NCI-H82 (cell line): ENCODE measurements at regions not wholly inside any gene's neighbourhood (a gene's known extent, or its start where the extent isn't known, plus 50 kb on each side); places are given as distances from the start of the nearest gene placed in this dataset.

Source experiments
- DNase-seq: peaks from one replicate; lab custom pipeline; 2025; lab: John Stamatoyannopoulos, UW

DNA sequence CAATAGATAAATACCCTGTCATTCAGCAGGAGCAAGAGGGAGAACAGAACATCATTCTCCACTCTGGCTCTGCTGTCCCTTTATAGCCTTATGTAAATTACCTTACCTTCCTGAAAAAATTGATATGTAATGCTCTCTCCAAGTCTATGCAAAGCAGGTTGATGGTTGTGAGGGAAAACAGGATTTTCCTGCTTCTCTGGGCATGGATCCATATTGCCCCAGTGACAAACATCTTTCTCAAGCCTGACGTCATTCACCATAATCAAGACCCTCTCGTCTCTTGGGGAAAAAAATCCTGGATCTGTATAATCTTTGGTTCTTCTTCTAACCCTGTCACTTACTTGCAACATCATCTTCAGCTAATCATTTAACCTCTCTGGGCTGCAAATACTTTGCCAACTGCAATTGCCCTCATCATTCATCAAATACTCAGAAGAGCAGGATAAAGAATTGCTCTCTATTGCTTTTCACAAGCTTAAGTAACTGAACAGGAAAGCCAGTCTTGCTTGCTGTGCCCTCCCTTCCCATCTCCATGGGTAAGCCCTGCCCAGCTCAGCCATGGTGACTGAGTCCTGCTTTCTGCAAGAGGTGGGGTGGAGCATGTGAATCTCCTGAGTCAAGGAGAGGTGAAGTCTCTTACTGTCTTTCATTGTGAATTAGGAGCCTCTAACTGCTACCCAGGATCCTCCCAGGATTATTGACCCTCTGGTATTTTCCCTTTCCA lies 123.7 kb upstream of the KLF7 start:
- DNase-seq, result no peak

DNA sequence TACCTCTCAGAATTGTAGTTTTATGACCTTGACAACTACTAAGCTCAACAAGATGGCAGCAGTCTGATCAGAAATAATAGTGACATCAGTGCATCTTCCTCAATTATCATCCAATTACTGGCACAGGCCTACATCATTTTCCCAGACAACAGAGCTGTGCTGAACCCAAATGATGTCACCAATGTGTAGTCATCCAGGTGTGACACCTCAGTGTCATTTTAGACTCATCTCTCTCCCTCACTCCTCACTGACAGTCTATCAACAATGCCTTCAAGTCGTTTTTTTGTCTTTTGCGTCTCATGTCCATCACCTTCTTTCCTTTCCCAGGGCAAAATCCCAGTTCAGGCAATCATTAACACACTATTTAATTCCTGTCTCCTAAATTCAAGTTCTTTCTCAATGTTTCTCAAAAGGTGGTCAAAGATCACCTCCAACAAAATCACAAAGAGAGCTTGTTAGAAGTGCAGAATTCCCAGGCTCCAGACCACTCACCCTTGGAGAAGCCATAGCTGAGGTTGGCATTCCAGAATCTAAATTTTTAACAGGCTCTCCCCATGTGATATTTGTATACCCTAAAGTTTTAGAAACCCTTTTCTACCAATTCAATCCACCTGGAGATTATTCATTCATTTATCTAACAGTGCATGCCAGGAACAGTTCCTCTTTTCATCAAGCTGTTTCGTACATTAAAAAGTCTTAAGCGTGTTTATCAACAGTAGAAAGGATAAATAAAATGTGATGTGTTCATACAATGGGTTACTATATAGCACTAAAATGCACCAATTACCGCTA lies 125.3 kb upstream of the KLF7 start:
- no peak for DNase-seq

- DNase-seq, result no peak
Observed at GRCh38 chr2:207291625-207292252, 126.0 kb upstream of the KLF7 start.

- no peak for DNase-seq
Observed at GRCh38 chr2:207296265-207296948, 130.7 kb upstream of the KLF7 start.

GRCh38 chr2:207300817-207301216 lies 135.1 kb upstream of the KLF7 start:
- DNase-seq, result no peak

DNA sequence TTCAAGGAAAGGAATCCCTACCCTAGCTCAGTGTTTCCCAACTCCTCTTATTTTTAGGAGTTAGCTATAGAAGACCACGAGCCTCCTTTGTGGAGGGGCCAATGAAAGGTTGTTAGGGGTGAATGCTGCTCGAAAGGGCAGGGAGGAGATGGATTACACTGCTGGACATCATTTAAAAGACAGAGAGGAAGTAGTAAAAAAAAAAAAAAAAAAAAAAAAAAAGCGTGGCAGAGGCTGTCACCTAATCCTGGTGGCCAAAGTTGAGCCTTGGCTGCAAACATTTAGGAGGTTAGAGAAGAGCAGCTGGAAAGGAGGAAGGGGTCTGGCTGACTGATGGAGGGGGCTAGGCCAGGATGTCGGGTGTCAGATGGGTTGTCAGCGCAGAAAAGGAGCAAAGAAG lies 139.0 kb upstream of the KLF7 start:
- DNase-seq, result no peak

DNA sequence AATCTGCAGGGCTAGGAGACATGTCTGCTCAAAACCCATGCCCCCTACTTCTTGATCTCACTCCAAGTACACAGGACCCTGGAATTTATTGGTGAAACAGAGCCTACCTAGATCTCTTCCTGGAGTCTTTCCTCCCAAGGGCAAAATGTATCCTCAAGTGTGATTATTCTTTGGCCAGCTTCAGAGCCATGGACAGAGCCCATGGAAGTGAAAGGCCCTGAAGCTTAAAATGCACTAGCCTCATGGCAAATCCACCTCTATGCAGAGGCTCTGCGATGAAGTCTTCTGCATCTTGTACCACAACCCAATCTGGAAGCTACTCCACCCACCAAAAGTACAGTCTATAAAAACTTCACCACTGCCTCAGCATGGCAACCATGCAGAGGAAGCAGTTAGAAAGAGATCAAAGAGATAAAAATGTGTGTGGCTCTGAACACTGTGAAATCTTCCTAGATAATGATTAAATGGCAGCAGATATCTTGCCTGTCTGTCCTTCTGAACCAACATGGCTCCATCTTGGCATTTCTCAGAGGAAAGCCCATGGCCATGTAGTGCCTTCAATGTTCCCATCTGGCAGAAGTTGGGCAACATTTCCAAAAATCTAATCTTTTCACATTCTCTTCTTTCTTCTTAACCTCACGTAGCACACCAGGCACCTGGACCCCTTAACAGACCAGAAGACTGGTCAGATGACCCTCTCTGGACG lies 142.9 kb upstream of the KLF7 start:
- no peak for DNase-seq

GRCh38 chr2:207311316-207312005 lies 145.7 kb upstream of the KLF7 start:
- DNase-seq, result no peak

DNA sequence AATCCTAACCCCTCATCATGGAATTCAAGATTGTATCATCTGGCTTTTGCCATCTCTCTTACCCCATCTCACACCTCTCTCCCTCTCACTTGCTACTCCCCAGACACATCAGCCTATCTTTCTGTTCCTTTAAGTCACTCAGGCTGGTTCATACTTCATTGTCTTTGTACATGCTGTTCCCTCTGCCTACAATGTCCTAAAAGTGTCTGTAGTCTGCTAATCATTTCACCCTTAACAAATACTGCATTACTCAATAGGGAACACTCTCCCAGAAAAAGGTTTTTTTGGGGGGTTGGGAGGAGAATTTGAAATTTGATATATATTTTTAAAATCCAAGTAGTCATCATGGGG lies 146.2 kb upstream of the KLF7 start:
- DNase-seq, result no peak

GRCh38 chr2:207313947-207314346 lies 148.2 kb upstream of the KLF7 start:
- no peak for DNase-seq

- peak; percentile 74 for DNase-seq
Observed at GRCh38 chr2:207315131-207315530, 149.4 kb upstream of the KLF7 start.

- DNase-seq, result no peak
Observed at GRCh38 chr2:207316484-207316883, 150.7 kb upstream of the KLF7 start.

- no peak for DNase-seq
Observed at GRCh38 chr2:207316906-207317305, 151.2 kb upstream of the KLF7 start.

- DNase-seq, result no peak
Observed at GRCh38 chr2:207317378-207317984, 151.7 kb upstream of the KLF7 start.

DNA sequence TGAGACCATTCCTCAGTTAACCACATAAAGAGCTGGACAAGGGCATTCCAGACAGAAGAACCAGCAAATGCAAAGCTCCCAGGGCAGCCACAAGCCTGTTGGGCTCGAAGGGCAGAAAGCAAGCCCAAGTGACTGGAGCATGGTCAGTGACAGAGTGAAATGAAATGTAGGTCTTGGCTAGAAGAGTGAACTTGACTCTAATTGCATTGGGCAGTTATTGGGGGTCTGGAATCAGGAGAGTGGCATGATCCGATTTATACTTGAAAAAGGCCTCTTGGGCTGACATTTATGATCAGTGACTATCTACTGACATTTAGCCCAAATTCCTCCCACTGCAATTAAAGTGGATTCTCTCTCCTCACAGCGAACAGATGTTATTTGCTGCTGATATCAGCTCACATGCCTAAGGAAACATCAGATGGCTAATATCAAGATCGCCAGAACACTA lies 152.5 kb upstream of the KLF7 start:
- no peak for DNase-seq

DNA sequence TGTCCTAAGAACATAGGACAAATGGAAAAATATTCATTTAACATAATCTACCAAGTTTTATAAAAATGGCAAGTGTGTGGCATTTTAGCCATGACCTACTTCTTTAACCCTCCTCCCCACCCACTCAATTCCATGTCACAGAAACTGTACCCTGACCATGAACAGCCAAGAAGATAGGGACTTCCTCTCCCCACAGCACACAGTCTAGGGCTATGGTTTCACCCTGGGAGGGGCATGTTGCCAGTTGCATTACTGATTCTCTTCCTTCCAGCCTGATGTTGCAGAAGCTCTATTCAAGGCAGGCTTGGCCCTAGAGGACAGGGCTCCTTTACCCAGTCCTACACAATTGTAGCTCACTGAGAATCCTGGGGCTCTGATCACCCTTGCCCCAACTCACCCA lies 153.6 kb upstream of the KLF7 start:
- DNase-seq, result no peak

DNA sequence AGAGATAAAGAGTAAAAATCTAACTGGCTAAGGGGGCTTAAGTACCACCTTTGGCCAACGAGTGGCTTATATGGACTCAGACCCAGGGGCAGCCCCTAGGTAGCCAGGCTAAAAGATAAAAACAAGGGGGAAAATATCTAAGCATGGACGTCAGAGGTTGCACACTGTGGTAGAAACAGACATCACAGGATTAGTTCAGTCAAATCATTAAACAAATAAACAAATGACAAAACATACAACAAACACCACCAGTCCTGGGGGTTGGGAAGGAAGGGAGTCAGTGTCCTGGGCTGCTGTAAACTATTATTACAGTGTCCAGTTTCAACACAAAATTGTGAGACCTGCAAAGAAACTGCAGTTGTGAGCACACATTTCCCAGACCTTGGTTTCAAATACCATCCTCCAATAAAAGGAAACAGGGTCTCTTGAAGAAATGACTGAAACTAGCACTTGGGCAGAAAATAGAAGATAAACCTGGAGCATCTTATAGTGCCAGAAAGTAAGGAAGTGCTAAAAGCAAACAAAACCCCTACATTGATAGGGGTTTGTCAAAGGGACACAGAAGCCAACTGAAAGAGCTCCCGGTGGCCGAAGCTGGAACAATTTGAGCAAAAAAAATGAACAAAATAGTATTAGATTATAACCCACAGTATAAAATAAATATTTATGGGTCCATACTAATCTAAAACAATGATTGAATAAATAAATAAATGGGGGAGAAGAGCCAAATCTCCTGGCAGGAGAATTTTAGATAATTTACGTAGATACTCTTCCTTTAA lies 154.8 kb upstream of the KLF7 start:
- DNase-seq, result no peak

- no peak for DNase-seq
Observed at GRCh38 chr2:207321514-207321913, 155.8 kb upstream of the KLF7 start.

- DNase-seq, result no peak
Observed at GRCh38 chr2:207324001-207324400, 158.3 kb upstream of the KLF7 start.

GRCh38 chr2:207327513-207327912 lies 161.8 kb upstream of the KLF7 start:
- DNase-seq, result no peak
